Panc1 (cell line): ENCODE measurements at regions not wholly inside any gene's neighbourhood (a gene's known extent, or its start where the extent isn't known, plus 50 kb on each side); places are given as distances from the start of the nearest gene placed in this dataset.

Experiments used
- ATAC-seq: fragments of 200-7000 bp; cut with Tn5 transposase; 2 replicates; pipeline ENCODE4 v1.9.1; 2020; ENCODE audit warnings: mild to moderate bottlenecking, moderate library complexity
- BruUV-seq: library from RNA; stranded (reverse); fragments of 400-500 nt; replicated peaks from 2 replicates; lab custom pipeline; 2021; lab: Mats Ljungman, UMichigan
- CTCF ChIA-PET: fragments of 300-600 bp; sonication (Branson Sonifier 250); formaldehyde crosslinking; loops from one replicate; lab custom pipeline; 2022; ENCODE audit warnings: antibody characterized with exemption; lab: Charles Lee
- POLR2A ChIA-PET: fragments of 300-600 bp; sonication (Branson Sonifier 250); formaldehyde crosslinking; loops from one replicate; lab custom pipeline; 2022; ENCODE audit warnings: antibody characterized with exemption; lab: Charles Lee
- DNase-seq: peaks from one replicate; pipeline ENCODE4 v3.0.0-alpha.2; 2010; ENCODE audit warnings: low read depth, low spot score
- H3K27ac ChIP-seq: 2 replicates; pipeline ENCODE4 v1.5.1; 2011; ENCODE audit warnings: mild to moderate bottlenecking, low read length, inconsistent platforms
- H3K27me3 ChIP-seq: fragments of 200-500 bp; sonication (Bioruptor generic); 2 replicates; pipeline ENCODE4 v1.6.0; 2014; ENCODE audit warnings: low read length, inconsistent platforms; ENCODE audit not compliant: control insufficient read depth, insufficient read depth
- H3K36me3 ChIP-seq: fragments of 200-500 bp; sonication (Bioruptor generic); 2 replicates; pipeline ENCODE4 v1.5.1; 2014; ENCODE audit warnings: inconsistent platforms, mild to moderate bottlenecking, low read length, moderate library complexity; ENCODE audit not compliant: control insufficient read depth, insufficient read depth
- H3K4me1 ChIP-seq: 2 replicates; pipeline ENCODE4 v1.5.1; 2011; ENCODE audit warnings: inconsistent platforms, mild to moderate bottlenecking, low read length, moderate library complexity; ENCODE audit not compliant: control insufficient read depth, insufficient read depth
- H3K4me3 ChIP-seq, 2 experiments: 2 replicates each; pipeline ENCODE4 v1.5.1; 2011 to 2012; ENCODE audit warnings: low read depth in 2 of 2, low read length in 2 of 2, mild to moderate bottlenecking in 2 of 2, inconsistent platforms in 1 of 2, moderate library complexity in 1 of 2
- H3K9me3 ChIP-seq: fragments of 200-500 bp; sonication (Bioruptor generic); 2 replicates; pipeline ENCODE4 v1.5.1; 2014; ENCODE audit warnings: low read depth, mild to moderate bottlenecking, inconsistent platforms, low read length, moderate library complexity; ENCODE audit not compliant: control insufficient read depth, insufficient read depth
- CTCF ChIP-seq: fragments of 450-650 bp; IDR thresholded peaks from 2 replicates; pipeline ENCODE4 v1.5.1; 2017; ENCODE audit warnings: mild to moderate bottlenecking
- POLR2AphosphoS5 ChIP-seq: IDR thresholded peaks from 2 replicates; pipeline ENCODE4 v1.6.1; 2012; ENCODE audit warnings: mild to moderate bottlenecking, low read depth, low read length, moderate library complexity
- REST ChIP-seq, 2 experiments: IDR thresholded peaks; 2 replicates each; pipeline ENCODE4 v1.6.1; 2011 to 2012; ENCODE audit warnings: low read depth in 2 of 2, control low read depth in 1 of 2, low read length in 1 of 2, mild to moderate bottlenecking in 1 of 2, moderate library complexity in 1 of 2; ENCODE audit not compliant: insufficient read depth in 1 of 2
- SIN3A ChIP-seq: IDR thresholded peaks from 2 replicates; pipeline ENCODE4 v1.6.1; 2012; ENCODE audit warnings: low read depth, mild to moderate bottlenecking, low read length, moderate library complexity, borderline replicate concordance; ENCODE audit not compliant: insufficient read depth
- TCF7L2 ChIP-seq: IDR thresholded peaks from 2 replicates; pipeline ENCODE4 v1.6.1; 2011; ENCODE audit warnings: mild to moderate bottlenecking, low read depth, low read length, inconsistent platforms
- in situ Hi-C: cut with HindIII; loops from 2 replicates; pipeline ENCODE4 v1.10.0; 2016; ENCODE audit warnings: low sequenced_read_pairs, low pct_unique_long_range_greater_than_20kb
- intact Hi-C: fragments of 100-400 bp; cut with micrococcal nuclease; formaldehyde crosslinking; loops from one replicate; pipeline ENCODE4 v1.10.0; 2022; ENCODE audit not compliant: unreplicated experiment

GRCh38 chr1:78426408-78426807 is 64.4 kb upstream of the PTGFR start:
- CTCF ChIA-PET: no interaction called here

GRCh38 chr1:78427506-78427905 is 63.3 kb upstream of the PTGFR start:
- in situ Hi-C loops (no loop called here), intact Hi-C loops (no loop called here)
- no peaks in the 10 kb centered on the region for H3K9me3 ChIP-seq

More at GRCh38 chr1:78426408-78426807, 64.4 kb upstream of the PTGFR start:
- no peaks in the 10 kb centered on the region for H3K4me1 ChIP-seq
- TF ChIP-seq SIN3A (no peak), POLR2AphosphoS5 (no peak), CTCF (no peak), TCF7L2 (no peak), REST (IDR thresholded peaks at IDR 0.05; ENCODE audit: insufficient read depth in 1 of 2, low read depth in 2 of 2, low read length in 1 of 2) (no peak)
- no peaks in the 10 kb centered on the region for H3K9me3 ChIP-seq
- no TSS peak for BruUV-seq
- no peak overlapping the region for H3K4me3 ChIP-seq
- intact Hi-C loops: no loop called here
- POLR2A ChIA-PET: no interaction called here
- in situ Hi-C loops: no loop called here
- ATAC-seq (no peak), DNase-seq (no peak)
- no peak overlapping the region for H3K27ac ChIP-seq
- H3K36me3 ChIP-seq: no peaks in the 10 kb centered on the region
- H3K27me3 ChIP-seq: no peaks in the 10 kb centered on the region

More at GRCh38 chr1:78427506-78427905, 63.3 kb upstream of the PTGFR start:
- Histone ChIP-seq H3K27me3 (no peaks in the 10 kb centered on the region), H3K27ac (no peak overlapping the region), H3K36me3 (no peaks in the 10 kb centered on the region), H3K4me3 (no peak overlapping the region), H3K4me1 (no peaks in the 10 kb centered on the region)
- TF ChIP-seq CTCF: no peak
- TF ChIP-seq POLR2AphosphoS5: no peak
- TF ChIP-seq REST (IDR thresholded peaks at IDR 0.05; ENCODE audit: insufficient read depth in 1 of 2, low read depth in 2 of 2, low read length in 1 of 2): no peak
- no peak for TF ChIP-seq TCF7L2
- TF ChIP-seq SIN3A: no peak
- BruUV-seq: no TSS peak
- POLR2A ChIA-PET: no interaction called here
- DNase-seq: no peak
- CTCF ChIA-PET: no interaction called here
- ATAC-seq: no peak
